IMR-90 (cell line): ENCODE measurements at regions not wholly inside any gene's neighbourhood (a gene's known extent, or its start where the extent isn't known, plus 50 kb on each side); places are given as distances from the start of the nearest gene placed in this dataset.
A peak's percentile ranks its signal among the peaks of the same experiment; 100 is the strongest.

Experiments
- ATAC-seq: fragments of 200-7000 bp; cut with Tn5 transposase; 2 replicates; pipeline ENCODE4 v1.9.1; 2020; ENCODE audit warnings: low read depth, mild to moderate bottlenecking, moderate library complexity
- BruUV-seq: library from RNA; stranded (reverse); fragments of 400-500 nt; replicated peaks from 2 replicates; lab custom pipeline; 2021; lab: Mats Ljungman, UMichigan
- CTCF ChIA-PET: fragments of 300-600 bp; formaldehyde crosslinking; extraction: SDS; loops from one replicate; lab custom pipeline; 2021; ENCODE audit warnings: antibody characterized with exemption; lab: Yijun Ruan, JAX
- POLR2A ChIA-PET: fragments of 300-600 bp; sonication (Branson Sonifier 250); formaldehyde crosslinking; loops from one replicate; lab custom pipeline; 2022; ENCODE audit warnings: antibody characterized with exemption; ENCODE audit not compliant: unreplicated experiment; lab: Charles Lee
- DNase-seq: peaks from one replicate; pipeline ENCODE4 v3.0.0; 2013
- H2AFZ ChIP-seq: replicated peaks from 2 replicates; pipeline ENCODE3; 2013; ENCODE audit warnings: low read length, mild to moderate bottlenecking; ENCODE audit not compliant: poor library complexity
- H2AK5ac ChIP-seq: 2 replicates; pipeline ENCODE4 v1.6.1; 2013; ENCODE audit warnings: low read depth, low read length, inconsistent platforms
- H2AK9ac ChIP-seq: replicated peaks from 2 replicates; pipeline ENCODE3; 2013; ENCODE audit warnings: mild to moderate bottlenecking, low read depth, low read length, moderate library complexity; ENCODE audit not compliant: poor library complexity
- H2BK120ac ChIP-seq: 2 replicates; pipeline ENCODE4 v1.6.1; 2013; ENCODE audit warnings: low read depth, low read length, inconsistent platforms
- H2BK15ac ChIP-seq: 3 replicates; pipeline ENCODE4 v1.6.1; 2013; ENCODE audit warnings: low read depth, low read length, inconsistent platforms
- H2BK20ac ChIP-seq: 2 replicates; pipeline ENCODE4 v1.6.1; 2013; ENCODE audit warnings: low read depth, mild to moderate bottlenecking, inconsistent platforms, low read length, moderate library complexity
- H2BK5ac ChIP-seq: 2 replicates; pipeline ENCODE4 v1.6.1; 2013; ENCODE audit warnings: mild to moderate bottlenecking, low read depth, low read length, inconsistent platforms; ENCODE audit not compliant: poor library complexity, severe bottlenecking
- H3K14ac ChIP-seq: replicated peaks from 2 replicates; pipeline ENCODE4 v1.6.1; 2013; ENCODE audit warnings: low read depth, low read length, inconsistent platforms
- H3K18ac ChIP-seq: 2 replicates; pipeline ENCODE4 v1.6.1; 2013; ENCODE audit warnings: low read depth, low read length, control low read depth
- H3K23ac ChIP-seq: 2 replicates; pipeline ENCODE4 v1.6.1; 2013; ENCODE audit warnings: low read depth, low read length, inconsistent platforms
- H3K27ac ChIP-seq: 2 replicates; pipeline ENCODE4 v1.5.1; 2013; ENCODE audit warnings: mild to moderate bottlenecking, control low read depth, low read length; ENCODE audit not compliant: insufficient read depth
- H3K27me3 ChIP-seq: 2 replicates; pipeline ENCODE4 v1.6.1; 2013; ENCODE audit warnings: low read length; ENCODE audit not compliant: control insufficient read depth, insufficient read depth
- H3K36me3 ChIP-seq: 2 replicates; pipeline ENCODE4 v1.6.1; 2013; ENCODE audit warnings: low read length, mixed read lengths; ENCODE audit not compliant: control insufficient read depth, insufficient read depth
- H3K4ac ChIP-seq: 2 replicates; pipeline ENCODE4 v1.6.1; 2013; ENCODE audit warnings: low read depth, low read length, inconsistent platforms
- H3K4me1 ChIP-seq: 2 replicates; pipeline ENCODE4 v1.6.1; 2013; ENCODE audit warnings: low read length, mixed read lengths; ENCODE audit not compliant: control insufficient read depth, insufficient read depth
- H3K4me2 ChIP-seq: 2 replicates; pipeline ENCODE4 v1.6.1; 2013; ENCODE audit warnings: low read depth, mild to moderate bottlenecking, control low read depth, low read length, moderate library complexity
- H3K4me3 ChIP-seq: 2 replicates; pipeline ENCODE4 v1.5.1; 2013; ENCODE audit warnings: low read depth, mild to moderate bottlenecking, control low read depth, low read length, moderate library complexity; ENCODE audit not compliant: insufficient read depth
- H3K56ac ChIP-seq: 2 replicates; pipeline ENCODE4 v1.6.1; 2013; ENCODE audit warnings: low read length, inconsistent platforms; ENCODE audit not compliant: insufficient read depth; ENCODE audit errors: extremely low read depth
- H3K79me1 ChIP-seq, 2 experiments: 2 replicates each; pipeline ENCODE4 v1.6.1; 2013; ENCODE audit warnings: low read length in 2 of 2, inconsistent platforms in 1 of 2, low read depth in 1 of 2
- H3K9ac ChIP-seq: 2 replicates; pipeline ENCODE4 v1.6.1; 2013; ENCODE audit warnings: low read depth, low read length, control low read depth
- H3K9me1 ChIP-seq: 2 replicates; pipeline ENCODE4 v1.6.1; 2013; ENCODE audit warnings: low read length, inconsistent platforms; ENCODE audit not compliant: insufficient read depth
- H3K9me3 ChIP-seq: 2 replicates; pipeline ENCODE4 v1.6.1; 2013; ENCODE audit warnings: low read length; ENCODE audit not compliant: control insufficient read depth, insufficient read depth
- H4K20me1 ChIP-seq: 2 replicates; pipeline ENCODE4 v1.6.1; 2013; ENCODE audit warnings: low read length, inconsistent platforms; ENCODE audit not compliant: insufficient read depth
- H4K5ac ChIP-seq: 2 replicates; pipeline ENCODE4 v1.6.1; 2013; ENCODE audit warnings: mild to moderate bottlenecking, low read depth, low read length, control low read depth
- H4K8ac ChIP-seq, 2 experiments: 2 replicates each; pipeline ENCODE4 v1.6.1; 2013; ENCODE audit warnings: low read depth in 2 of 2, low read length in 2 of 2, control low read depth in 1 of 2, inconsistent platforms in 1 of 2
- H4K91ac ChIP-seq: 2 replicates; pipeline ENCODE4 v1.6.1; 2013; ENCODE audit warnings: low read depth, low read length, inconsistent platforms; ENCODE audit not compliant: insufficient read depth
- CEBPB ChIP-seq: IDR thresholded peaks from 2 replicates; pipeline ENCODE4 v1.6.1; 2012; ENCODE audit warnings: low read depth, low read length, improper control_type of control experiment
- MAZ ChIP-seq: IDR thresholded peaks from 2 replicates; pipeline ENCODE4 v1.6.1; 2012; ENCODE audit warnings: low read depth, mild to moderate bottlenecking, low read length, improper control_type of control experiment, moderate library complexity, borderline replicate concordance
- RCOR1 ChIP-seq: IDR thresholded peaks from 2 replicates; pipeline ENCODE4 v1.6.1; 2012; ENCODE audit warnings: mild to moderate bottlenecking, low read length, improper control_type of control experiment; ENCODE audit not compliant: insufficient replicate concordance
- WGBS, 2 experiments: methylation state at CpG; one replicate each; pipeline versions ENCODE4 v1.1.5 to v1.1.7; 2013; ENCODE audit warnings: missing lambda C conversion rate in 2 of 2; ENCODE audit not compliant: insufficient read length in 1 of 2; ENCODE audit errors: extremely low coverage in 2 of 2; 5-methylcytosine and 5-hydroxymethylcytosine counted together
- dilution Hi-C: fragments of 300-500 bp; cut with HindIII; formaldehyde crosslinking; loops from one replicate; pipeline ENCODE4 v1.14.3; 2018; ENCODE audit warnings: low sequenced_read_pairs; ENCODE audit not compliant: unreplicated experiment
- in situ Hi-C: fragments of 300-500 bp; cut with MboI; formaldehyde crosslinking; loops from 3 replicates; pipeline ENCODE4 v1.14.3; 2019; ENCODE audit warnings: low sequenced_read_pairs, inconsistent platforms, mixed read lengths
- intact Hi-C: fragments of 100-400 bp; cut with micrococcal nuclease; formaldehyde crosslinking; loops from 2 replicates; pipeline ENCODE4 v1.10.0; 2022

GRCh38 chr4:24273136-24273535, 311.2 kb downstream of the DHX15 start:
- Histone ChIP-seq H3K4me1 (no peaks in the 10 kb centered on the region; the same call in 1 of the 2 replicates), H2BK5ac (no peak overlapping the region), H4K20me1 (no peaks in the 10 kb centered on the region), H3K9me3 (no peaks in the 10 kb centered on the region), H2BK15ac (no peak overlapping the region), H3K9me1 (no peaks in the 10 kb centered on the region), H2BK120ac (no peak overlapping the region; the same call in 1 of the 2 replicates), H2AK9ac (no peak overlapping the region), H3K14ac (no peak overlapping the region), H4K5ac (peak overlapping the region; percentile 2; the same call in 1 of the 2 replicates), H3K9ac (no peak overlapping the region), H4K8ac (no peak overlapping the region; a peak in 1 of 4 replicates), H3K79me1 (no peaks in the 10 kb centered on the region), H3K56ac (no peak overlapping the region), H2AK5ac (no peak overlapping the region), H2AFZ (no peak overlapping the region), H2BK20ac (0 out of 2 replicates have a peak overlapping the region, but pooled peaks have one; percentile 6), H3K27me3 (no peaks in the 10 kb centered on the region), H3K4me2 (no peak overlapping the region), H3K18ac (peak overlapping the region; percentile 21), H3K27ac (peak overlapping the region; percentile 59; the same call in 1 of the 2 replicates), H3K4me3 (no peak overlapping the region), H4K91ac (0 out of 2 replicates have a peak overlapping the region, but pooled peaks have one; percentile 0), H3K23ac (no peak overlapping the region), H3K36me3 (no peaks in the 10 kb centered on the region), H3K4ac (no peak overlapping the region)
- no peak for DNase-seq
- intact Hi-C loops (no loop called here), in situ Hi-C loops (no loop called here), dilution Hi-C loops (no loop called here)
- ChIA-PET POLR2A (no interaction called here), CTCF (interaction anchor here (0.7 to 1.0 kb wide), 2 partner anchors 13 to 39 kb away, joined by 3 to 5 read pairs; no protein-coding TSS in a partner anchor)
- TF ChIP-seq CEBPB (no peak), MAZ (no peak), RCOR1 (no peak)
- no TSS peak for BruUV-seq
- ATAC-seq: no peak
- WGBS, 2 experiments: 83% methylated on average over 2 of the region's 4 CpGs; no CpG with 5 or more reads in 1 of the 2 experiments
